ENCODE measurements at regions not wholly inside any gene's neighbourhood (a gene's known extent, or its start where the extent isn't known, plus 50 kb on each side); places are given as distances from the start of the nearest gene placed in this dataset.

GRCh38 chr15:61654918-61655317, 405.3 kb downstream of the VPS13C start:
- peaks cover 2 to 6% (median 5%) of the 10 kb centered on the region in 3 donors for H3K27me3 Mint-ChIP-seq (ENCODE audit: low read depth in 3 of 3)
- no peak overlapping the region for H3K4me3 Mint-ChIP-seq
- DNase-seq, result no peak
- H3K4me1 Mint-ChIP-seq, result no peaks in the 10 kb centered on the region
- H3K36me3 Mint-ChIP-seq, result no peaks in the 10 kb centered on the region
- no peaks in the 10 kb centered on the region for H3K9me3 Mint-ChIP-seq
- H3K27ac Mint-ChIP-seq, result no peak overlapping the region

GRCh38 chr15:61654002-61654740, 406.1 kb downstream of the VPS13C start:
- Mint-ChIP-seq H3K27ac (no peak overlapping the region), H3K4me3 (no peak overlapping the region), H3K4me1 (no peaks in the 10 kb centered on the region), H3K27me3 (ENCODE audit: low read depth in 3 of 3) (peaks cover 2 to 6% (median 5%) of the 10 kb centered on the region in 3 donors), H3K36me3 (no peaks in the 10 kb centered on the region), H3K9me3 (peaks cover 0 to 2% (median 0%) of the 10 kb centered on the region in 6 donors)
- no peak for DNase-seq

- peaks cover 2 to 5% (median 2%) of the 10 kb centered on the region in 3 donors for H3K27me3 Mint-ChIP-seq (ENCODE audit: low read depth in 3 of 3)
- peaks cover 0 to 2% (median 0%) of the 10 kb centered on the region in 6 donors for H3K9me3 Mint-ChIP-seq
- DNase-seq, result no peak
- no peaks in the 10 kb centered on the region for H3K36me3 Mint-ChIP-seq
- no peaks in the 10 kb centered on the region for H3K4me1 Mint-ChIP-seq
- no peak overlapping the region for H3K4me3 Mint-ChIP-seq
- no peak overlapping the region for H3K27ac Mint-ChIP-seq
These were observed 407.1 kb downstream of the VPS13C start for GRCh38 chr15:61653110-61653509.

- no peaks in the 10 kb centered on the region for H3K36me3 Mint-ChIP-seq
- no peaks in the 10 kb centered on the region for H3K4me1 Mint-ChIP-seq
- H3K27me3 Mint-ChIP-seq (ENCODE audit: low read depth in 3 of 3), result peaks cover 2 to 5% (median 2%) of the 10 kb centered on the region in 3 donors
- no peak overlapping the region for H3K4me3 Mint-ChIP-seq
- no peak for DNase-seq
- H3K9me3 Mint-ChIP-seq, result peaks cover 0 to 2% (median 0%) of the 10 kb centered on the region in 6 donors
- H3K27ac Mint-ChIP-seq, result no peak overlapping the region
These were observed 409.0 kb downstream of the VPS13C start for GRCh38 chr15:61651267-61651666.

GRCh38 chr15:61649046-61649445, 411.2 kb downstream of the VPS13C start:
- Mint-ChIP-seq H3K4me1 (no peaks in the 10 kb centered on the region), H3K36me3 (no peaks in the 10 kb centered on the region), H3K4me3 (no peak overlapping the region), H3K27ac (no peak overlapping the region), H3K27me3 (ENCODE audit: low read depth in 3 of 3) (peaks cover 4 to 9% (median 4%) of the 10 kb centered on the region in 3 donors), H3K9me3 (peaks cover 0 to 2% (median 0%) of the 10 kb centered on the region in 6 donors)
- no peak for DNase-seq

GRCh38 chr15:61644550-61644949, 415.4 kb upstream of the RORA start:
- Mint-ChIP-seq H3K27me3 (ENCODE audit: low read depth in 3 of 3) (peaks cover 2 to 6% (median 4%) of the 10 kb centered on the region in 3 donors), H3K4me3 (no peak overlapping the region), H3K36me3 (no peaks in the 10 kb centered on the region), H3K27ac (no peak overlapping the region), H3K9me3 (peaks cover 0 to 1% (median 0%) of the 10 kb centered on the region in 6 donors), H3K4me1 (no peaks in the 10 kb centered on the region)
- DNase-seq, result no peak

GRCh38 chr15:61641645-61642044, 412.5 kb upstream of the RORA start:
- no peak overlapping the region for H3K27ac Mint-ChIP-seq
- H3K9me3 Mint-ChIP-seq, result no peaks in the 10 kb centered on the region
- no peaks in the 10 kb centered on the region for H3K4me1 Mint-ChIP-seq
- H3K4me3 Mint-ChIP-seq, result no peak overlapping the region
- no peak for DNase-seq
- H3K27me3 Mint-ChIP-seq (ENCODE audit: low read depth in 3 of 3), result peaks cover 4 to 8% (median 4%) of the 10 kb centered on the region in 3 donors
- no peaks in the 10 kb centered on the region for H3K36me3 Mint-ChIP-seq

- H3K36me3 Mint-ChIP-seq, result no peaks in the 10 kb centered on the region
- peaks cover 2 to 8% (median 8%) of the 10 kb centered on the region in 3 donors for H3K27me3 Mint-ChIP-seq (ENCODE audit: low read depth in 3 of 3)
- H3K9me3 Mint-ChIP-seq, result no peaks in the 10 kb centered on the region
- no peak for DNase-seq
- no peak overlapping the region for H3K4me3 Mint-ChIP-seq
- no peak overlapping the region for H3K27ac Mint-ChIP-seq
- no peaks in the 10 kb centered on the region for H3K4me1 Mint-ChIP-seq
These were observed 411.7 kb upstream of the RORA start for GRCh38 chr15:61640756-61641155.

- H3K9me3 Mint-ChIP-seq, result no peaks in the 10 kb centered on the region
These were observed 410.4 kb upstream of the RORA start for GRCh38 chr15:61639491-61639890.

GRCh38 chr15:61634837-61635236, 405.7 kb upstream of the RORA start:
- Mint-ChIP-seq H3K36me3 (no peaks in the 10 kb centered on the region), H3K4me3 (no peak overlapping the region), H3K4me1 (no peaks in the 10 kb centered on the region), H3K9me3 (no peaks in the 10 kb centered on the region), H3K27me3 (ENCODE audit: low read depth in 3 of 3) (peaks cover 2 to 8% (median 3%) of the 10 kb centered on the region in 3 donors), H3K27ac (no peak overlapping the region)
- DNase-seq, result no peak

More at GRCh38 chr15:61639491-61639890, 410.4 kb upstream of the RORA start:
- DNase-seq, result no peak
- H3K27ac Mint-ChIP-seq, result no peak overlapping the region
- peaks cover 2 to 9% (median 5%) of the 10 kb centered on the region in 3 donors for H3K27me3 Mint-ChIP-seq (ENCODE audit: low read depth in 3 of 3)
- no peaks in the 10 kb centered on the region for H3K36me3 Mint-ChIP-seq
- no peak overlapping the region for H3K4me3 Mint-ChIP-seq
- no peaks in the 10 kb centered on the region for H3K4me1 Mint-ChIP-seq

- Mint-ChIP-seq H3K4me1 (no peaks in the 10 kb centered on the region), H3K4me3 (no peak overlapping the region), H3K36me3 (no peaks in the 10 kb centered on the region), H3K27me3 (ENCODE audit: low read depth in 3 of 3) (peaks cover 2 to 8% (median 3%) of the 10 kb centered on the region in 3 donors), H3K9me3 (no peaks in the 10 kb centered on the region), H3K27ac (no peak overlapping the region)
- no peak for DNase-seq
These were observed 404.8 kb upstream of the RORA start for GRCh38 chr15:61633951-61634350.

GRCh38 chr15:61629269-61629668, 400.2 kb upstream of the RORA start:
- no peak overlapping the region for H3K4me3 Mint-ChIP-seq
- no peaks in the 10 kb centered on the region for H3K9me3 Mint-ChIP-seq
- no peak for DNase-seq
- no peak overlapping the region for H3K27ac Mint-ChIP-seq
- H3K27me3 Mint-ChIP-seq (ENCODE audit: low read depth in 3 of 3), result peaks cover 0 to 7% (median 1%) of the 10 kb centered on the region in 3 donors
- H3K36me3 Mint-ChIP-seq, result no peaks in the 10 kb centered on the region
- H3K4me1 Mint-ChIP-seq, result no peaks in the 10 kb centered on the region

- H3K4me3 Mint-ChIP-seq, result no peak overlapping the region
- no peak overlapping the region for H3K27ac Mint-ChIP-seq
- H3K9me3 Mint-ChIP-seq, result peaks cover 0 to 1% (median 0%) of the 10 kb centered on the region in 6 donors
- DNase-seq, result no peak
- H3K27me3 Mint-ChIP-seq (ENCODE audit: low read depth in 3 of 3), result peaks cover 0 to 7% (median 6%) of the 10 kb centered on the region in 3 donors
- no peaks in the 10 kb centered on the region for H3K36me3 Mint-ChIP-seq
- no peaks in the 10 kb centered on the region for H3K4me1 Mint-ChIP-seq
These were observed 395.8 kb upstream of the RORA start for GRCh38 chr15:61624950-61625349.

GRCh38 chr15:61623746-61624145, 394.6 kb upstream of the RORA start:
- Mint-ChIP-seq H3K27ac (no peak overlapping the region), H3K4me3 (no peak overlapping the region), H3K9me3 (peaks cover 0 to 1% (median 0%) of the 10 kb centered on the region in 6 donors), H3K27me3 (ENCODE audit: low read depth in 3 of 3) (peaks cover 3 to 7% (median 6%) of the 10 kb centered on the region in 3 donors), H3K4me1 (no peaks in the 10 kb centered on the region), H3K36me3 (no peaks in the 10 kb centered on the region)
- no peak for DNase-seq

- no peaks in the 10 kb centered on the region for H3K4me1 Mint-ChIP-seq
- no peak overlapping the region for H3K27ac Mint-ChIP-seq
- H3K9me3 Mint-ChIP-seq, result peaks cover 0 to 1% (median 0%) of the 10 kb centered on the region in 6 donors
- no peak for DNase-seq
- H3K27me3 Mint-ChIP-seq (ENCODE audit: low read depth in 3 of 3), result peaks cover 3 to 7% (median 6%) of the 10 kb centered on the region in 3 donors
- no peaks in the 10 kb centered on the region for H3K36me3 Mint-ChIP-seq
- no peak overlapping the region for H3K4me3 Mint-ChIP-seq
These were observed 392.8 kb upstream of the RORA start for GRCh38 chr15:61621865-61622264.

Measured in immature natural killer cell (primary cell).